C4-2B (cell line): ENCODE measurements at regions not wholly inside any gene's neighbourhood (a gene's known extent, or its start where the extent isn't known, plus 50 kb on each side); places are given as distances from the start of the nearest gene placed in this dataset.

Source experiments
- ZFX ChIP-seq: fragments of 450-650 bp; IDR thresholded peaks from 2 replicates; pipeline ENCODE4 v1.6.1; 2017
- TF ChIP-seq, protein P1 (sequence below): fragments of 450-650 bp; conservative IDR thresholded peaks from 2 replicates; pipeline ENCODE4 v1.5.1; 2017; ENCODE audit warnings: mild to moderate bottlenecking

GRCh38 chr6:99741092-99741491 is 134.5 kb downstream of the PRDM13 start:
- TF ChIP-seq, protein P1, sequence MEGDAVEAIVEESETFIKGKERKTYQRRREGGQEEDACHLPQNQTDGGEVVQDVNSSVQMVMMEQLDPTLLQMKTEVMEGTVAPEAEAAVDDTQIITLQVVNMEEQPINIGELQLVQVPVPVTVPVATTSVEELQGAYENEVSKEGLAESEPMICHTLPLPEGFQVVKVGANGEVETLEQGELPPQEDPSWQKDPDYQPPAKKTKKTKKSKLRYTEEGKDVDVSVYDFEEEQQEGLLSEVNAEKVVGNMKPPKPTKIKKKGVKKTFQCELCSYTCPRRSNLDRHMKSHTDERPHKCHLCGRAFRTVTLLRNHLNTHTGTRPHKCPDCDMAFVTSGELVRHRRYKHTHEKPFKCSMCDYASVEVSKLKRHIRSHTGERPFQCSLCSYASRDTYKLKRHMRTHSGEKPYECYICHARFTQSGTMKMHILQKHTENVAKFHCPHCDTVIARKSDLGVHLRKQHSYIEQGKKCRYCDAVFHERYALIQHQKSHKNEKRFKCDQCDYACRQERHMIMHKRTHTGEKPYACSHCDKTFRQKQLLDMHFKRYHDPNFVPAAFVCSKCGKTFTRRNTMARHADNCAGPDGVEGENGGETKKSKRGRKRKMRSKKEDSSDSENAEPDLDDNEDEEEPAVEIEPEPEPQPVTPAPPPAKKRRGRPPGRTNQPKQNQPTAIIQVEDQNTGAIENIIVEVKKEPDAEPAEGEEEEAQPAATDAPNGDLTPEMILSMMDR: no peak
- no peak for TF ChIP-seq ZFX
